Smooth muscle cell (in vitro differentiated cells): ENCODE measurements at regions not wholly inside any gene's neighbourhood (a gene's known extent, or its start where the extent isn't known, plus 50 kb on each side); places are given as distances from the start of the nearest gene placed in this dataset.
"Not testable (repeated sequence)": the region's sequence is repeated elsewhere in the genome, so short reads cannot be mapped to it uniquely, and the experiment has no call there.

Experiments used
- DNase-seq: peaks from one replicate; lab custom pipeline; 2025; ENCODE audit not compliant: unreplicated experiment; lab: John Stamatoyannopoulos, UW
- H2AFZ ChIP-seq: fragments of 200-600 bp; sonication (generic); 2 replicates; pipeline ENCODE4 v1.6.0; 2016; ENCODE audit warnings: antibody characterized with exemption, low read depth, mild to moderate bottlenecking
- H3F3A ChIP-seq: fragments of 200-600 bp; sonication (generic); 2 replicates; pipeline ENCODE4 v1.6.0; 2017; ENCODE audit warnings: antibody characterized with exemption, low read depth
- H3K27ac ChIP-seq: fragments of 200-600 bp; sonication (generic); 2 replicates; pipeline ENCODE4 v1.5.1; 2016; ENCODE audit warnings: low read depth, mild to moderate bottlenecking
- H3K27me3 ChIP-seq: fragments of 200-600 bp; sonication (generic); 2 replicates; pipeline ENCODE4 v1.6.1; 2016; ENCODE audit warnings: low read depth, mild to moderate bottlenecking
- H3K36me3 ChIP-seq: fragments of 200-600 bp; sonication (generic); 2 replicates; pipeline ENCODE4 v1.5.1; 2016; ENCODE audit warnings: low read depth
- H3K4me1 ChIP-seq: fragments of 200-600 bp; sonication (generic); 2 replicates; pipeline ENCODE4 v1.5.1; 2016; ENCODE audit warnings: low read depth
- H3K4me2 ChIP-seq: fragments of 200-600 bp; sonication (generic); 2 replicates; pipeline ENCODE4 v1.6.0; 2016; ENCODE audit warnings: mild to moderate bottlenecking
- H3K4me3 ChIP-seq: fragments of 200-600 bp; sonication (generic); 2 replicates; pipeline ENCODE4 v1.5.1; 2016; ENCODE audit warnings: mild to moderate bottlenecking
- H3K79me2 ChIP-seq: fragments of 200-600 bp; sonication (generic); 2 replicates; pipeline ENCODE4 v1.6.0; 2016; ENCODE audit warnings: low read depth, mild to moderate bottlenecking
- H3K9ac ChIP-seq: fragments of 200-600 bp; sonication (generic); 2 replicates; pipeline ENCODE4 v1.6.0; 2016; ENCODE audit warnings: low read depth
- H3K9me3 ChIP-seq: fragments of 200-600 bp; sonication (generic); replicated peaks from 2 replicates; pipeline ENCODE4 v1.5.1; 2016; ENCODE audit warnings: low read depth
- H4K20me1 ChIP-seq: fragments of 200-600 bp; sonication (generic); 2 replicates; pipeline ENCODE4 v1.6.0; 2016; ENCODE audit warnings: low read depth
- CTCF ChIP-seq: fragments of 200-600 bp; sonication (generic); IDR thresholded peaks from 2 replicates; pipeline ENCODE4 v1.5.1; 2017; ENCODE audit warnings: borderline replicate concordance, mild to moderate bottlenecking, antibody characterized with exemption; ENCODE audit not compliant: insufficient read depth, poor library complexity, severe bottlenecking
- WGBS: methylation state at CpG from one replicate; pipeline ENCODE4 v1.1.7; 2016; ENCODE audit warnings: low lambda C conversion rate; 5-methylcytosine and 5-hydroxymethylcytosine counted together

GRCh38 chr2:5195636-5196035 is 496.5 kb upstream of the SOX11 start:
- no peak for TF ChIP-seq CTCF
- Histone ChIP-seq H3K79me2 (no peaks in the 10 kb centered on the region), H3K27me3 (no peaks in the 10 kb centered on the region), H3K4me3 (no peak overlapping the region), H3K4me2 (no peak overlapping the region), H3K9ac (no peak overlapping the region), H3K9me3 (no peaks in the 10 kb centered on the region), H3F3A (no peaks in the 10 kb centered on the region), H3K27ac (no peak overlapping the region), H2AFZ (no peak overlapping the region), H4K20me1 (no peaks in the 10 kb centered on the region), H3K4me1 (no peaks in the 10 kb centered on the region), H3K36me3 (no peaks in the 10 kb centered on the region)
- WGBS: 94% methylated on average over 1 of the region's 1 CpG
- no peak for DNase-seq

- H3K4me3 ChIP-seq: no peak overlapping the region
- H3K27ac ChIP-seq: no peak overlapping the region
- H2AFZ ChIP-seq: no peak overlapping the region
- no peak for DNase-seq
- no peaks in the 10 kb centered on the region for H3K27me3 ChIP-seq
- no peaks in the 10 kb centered on the region for H4K20me1 ChIP-seq
- H3K36me3 ChIP-seq: no peaks in the 10 kb centered on the region
- no peaks in the 10 kb centered on the region for H3K79me2 ChIP-seq
- 49% methylated on average over 5 of the region's 5 CpGs for WGBS
- no peaks in the 10 kb centered on the region for H3K9me3 ChIP-seq
- no peak for TF ChIP-seq CTCF
- no peaks in the 10 kb centered on the region for H3F3A ChIP-seq
- H3K9ac ChIP-seq: no peak overlapping the region
- H3K4me1 ChIP-seq: no peaks in the 10 kb centered on the region
- no peak overlapping the region for H3K4me2 ChIP-seq
These were observed 488.9 kb upstream of the SOX11 start for GRCh38 chr2:5203134-5203755.

GRCh38 chr2:5206742-5207141 is 485.4 kb upstream of the SOX11 start:
- H3K9me3 ChIP-seq, H3K79me2 ChIP-seq, H3K36me3 ChIP-seq, H4K20me1 ChIP-seq, H3K4me3 ChIP-seq, H3K4me1 ChIP-seq, H3K27me3 ChIP-seq, H3K4me2 ChIP-seq, H3K9ac ChIP-seq, DNase-seq, H2AFZ ChIP-seq, H3K27ac ChIP-seq, H3F3A ChIP-seq: not testable (repeated sequence)
- 100% methylated on average over 2 of the region's 2 CpGs for WGBS

- H3F3A ChIP-seq: no peaks in the 10 kb centered on the region
- no peaks in the 10 kb centered on the region for H3K79me2 ChIP-seq
- no peak for TF ChIP-seq CTCF
- no peak overlapping the region for H3K27ac ChIP-seq
- no peaks in the 10 kb centered on the region for H4K20me1 ChIP-seq
- no peaks in the 10 kb centered on the region for H3K27me3 ChIP-seq
- WGBS: 94% methylated on average over 8 of the region's 8 CpGs
- H3K4me1 ChIP-seq: no peaks in the 10 kb centered on the region
- no peaks in the 10 kb centered on the region for H3K36me3 ChIP-seq
- no peak overlapping the region for H3K4me3 ChIP-seq
- no peak for DNase-seq
- H3K4me2 ChIP-seq: no peak overlapping the region
- H2AFZ ChIP-seq: no peak overlapping the region
- no peak overlapping the region for H3K9ac ChIP-seq
- no peaks in the 10 kb centered on the region for H3K9me3 ChIP-seq
These were observed 476.1 kb upstream of the SOX11 start for GRCh38 chr2:5215989-5216607.
